PFSK-1 (cell line): ENCODE measurements at regions not wholly inside any gene's neighbourhood (a gene's known extent, or its start where the extent isn't known, plus 50 kb on each side); places are given as distances from the start of the nearest gene placed in this dataset.

Source experiments
- FOXP2 ChIP-seq: optimal IDR thresholded peaks from 2 replicates; pipeline ENCODE3; 2011; ENCODE audit warnings: borderline replicate concordance, control low read depth, inconsistent platforms; ENCODE audit not compliant: insufficient read depth; ENCODE audit errors: extremely low read length, extremely low read depth
- POLR2AphosphoS5 ChIP-seq: IDR thresholded peaks from 2 replicates; pipeline ENCODE4 v1.6.1; 2012; ENCODE audit warnings: low read depth, mild to moderate bottlenecking, control low read depth, low read length, moderate library complexity
- REST ChIP-seq, 2 experiments: IDR thresholded peaks; 2 replicates each; pipeline versions ENCODE4 v1.6.1 to v1.8.0; 2011 to 2012; ENCODE audit warnings: low read depth in 2 of 2, low read length in 2 of 2, control low read depth in 1 of 2, inconsistent platforms in 1 of 2, mild to moderate bottlenecking in 1 of 2, moderate library complexity in 1 of 2; ENCODE audit not compliant: insufficient read depth in 1 of 2
- SIN3A ChIP-seq: IDR thresholded peaks from 2 replicates; pipeline ENCODE4 v1.6.1; 2012; ENCODE audit warnings: mild to moderate bottlenecking, low read length, moderate library complexity, borderline replicate concordance; ENCODE audit not compliant: insufficient read depth
- TAF1 ChIP-seq: IDR thresholded peaks from 2 replicates; pipeline ENCODE4 v1.6.1; 2012; ENCODE audit warnings: low read length, control low read depth, borderline replicate concordance; ENCODE audit not compliant: insufficient read depth

- TF ChIP-seq POLR2AphosphoS5: no peak
- no peak for TF ChIP-seq SIN3A
- TF ChIP-seq FOXP2: no peak
- TF ChIP-seq TAF1: no peak
- no peak for TF ChIP-seq REST (IDR thresholded peaks at IDR 0.05; ENCODE audit: insufficient read depth in 1 of 2, low read depth in 2 of 2, low read length in 2 of 2)
Observed at GRCh38 chr20:41782730-41783406, 164.7 kb upstream of the CHD6 start.

- TF ChIP-seq FOXP2: no peak
- no peak for TF ChIP-seq TAF1
- no peak for TF ChIP-seq SIN3A
- no peak for TF ChIP-seq POLR2AphosphoS5
- no peak for TF ChIP-seq REST (IDR thresholded peaks at IDR 0.05; ENCODE audit: insufficient read depth in 1 of 2, low read depth in 2 of 2, low read length in 2 of 2)
Observed at GRCh38 chr20:41782255-41782654, 164.1 kb upstream of the CHD6 start.

GRCh38 chr20:41776421-41776820, 158.2 kb upstream of the CHD6 start:
- TF ChIP-seq FOXP2: no peak
- TF ChIP-seq POLR2AphosphoS5: no peak
- no peak for TF ChIP-seq SIN3A
- TF ChIP-seq REST (IDR thresholded peaks at IDR 0.05; ENCODE audit: insufficient read depth in 1 of 2, low read depth in 2 of 2, low read length in 2 of 2): no peak
- no peak for TF ChIP-seq TAF1

- no peak for TF ChIP-seq SIN3A
Observed at GRCh38 chr20:41774291-41774690, 156.1 kb upstream of the CHD6 start.

GRCh38 chr20:41770965-41771364, 152.8 kb upstream of the CHD6 start:
- TF ChIP-seq SIN3A: no peak
- no peak for TF ChIP-seq POLR2AphosphoS5

GRCh38 chr20:41770427-41770826, 152.2 kb upstream of the CHD6 start:
- no peak for TF ChIP-seq TAF1
- no peak for TF ChIP-seq REST (IDR thresholded peaks at IDR 0.05; ENCODE audit: insufficient read depth in 1 of 2, low read depth in 2 of 2, low read length in 2 of 2)
- no peak for TF ChIP-seq POLR2AphosphoS5
- TF ChIP-seq SIN3A: no peak
- no peak for TF ChIP-seq FOXP2
